Spleen (tissue), 7 donors: ENCODE measurements at regions not wholly inside any gene's neighbourhood (a gene's known extent, or its start where the extent isn't known, plus 50 kb on each side); places are given as distances from the start of the nearest gene placed in this dataset.
"Not testable (repeated sequence)": the region's sequence is repeated elsewhere in the genome, so short reads cannot be mapped to it uniquely, and the experiment has no call there.

Experiments
- POLR2A ChIP-seq, 3 donors: fragments of 450-650 bp; IDR thresholded peaks; one replicate each; pipeline ENCODE4 v1.5.1; 2017; ENCODE audit warnings: antibody characterized with exemption in 3 of 3, mild to moderate bottlenecking in 1 of 3
- TF ChIP-seq, protein P1 (sequence below), 11 experiments: fragments of 200-600 bp in 7 of 11; fragments of 450-650 bp in 4 of 11; sonication (generic) in 4 of 11; IDR thresholded peaks in 8 of 11; conservative IDR thresholded peaks in 3 of 11; 1 replicate in 7 of 11; 2 replicates in 4 of 11; pipeline versions ENCODE4 v1.4.0 to v1.8.0; 2016 to 2021; ENCODE audit warnings: antibody characterized with exemption in 11 of 11, inconsistent platforms in 4 of 11, mild to moderate bottlenecking in 1 of 11
- donor health status: DM: no; HTN: no; CAD: no; lungs with moderate emphysema.
- donor health status: DM: no; HTN: no; CAD: no.
- donor health status: DM: no; HTN: no; CAD: no.

GRCh38 chr4:187695531-187695930 lies 300.0 kb upstream of the ZFP42 start:
- TF ChIP-seq, protein P1, sequence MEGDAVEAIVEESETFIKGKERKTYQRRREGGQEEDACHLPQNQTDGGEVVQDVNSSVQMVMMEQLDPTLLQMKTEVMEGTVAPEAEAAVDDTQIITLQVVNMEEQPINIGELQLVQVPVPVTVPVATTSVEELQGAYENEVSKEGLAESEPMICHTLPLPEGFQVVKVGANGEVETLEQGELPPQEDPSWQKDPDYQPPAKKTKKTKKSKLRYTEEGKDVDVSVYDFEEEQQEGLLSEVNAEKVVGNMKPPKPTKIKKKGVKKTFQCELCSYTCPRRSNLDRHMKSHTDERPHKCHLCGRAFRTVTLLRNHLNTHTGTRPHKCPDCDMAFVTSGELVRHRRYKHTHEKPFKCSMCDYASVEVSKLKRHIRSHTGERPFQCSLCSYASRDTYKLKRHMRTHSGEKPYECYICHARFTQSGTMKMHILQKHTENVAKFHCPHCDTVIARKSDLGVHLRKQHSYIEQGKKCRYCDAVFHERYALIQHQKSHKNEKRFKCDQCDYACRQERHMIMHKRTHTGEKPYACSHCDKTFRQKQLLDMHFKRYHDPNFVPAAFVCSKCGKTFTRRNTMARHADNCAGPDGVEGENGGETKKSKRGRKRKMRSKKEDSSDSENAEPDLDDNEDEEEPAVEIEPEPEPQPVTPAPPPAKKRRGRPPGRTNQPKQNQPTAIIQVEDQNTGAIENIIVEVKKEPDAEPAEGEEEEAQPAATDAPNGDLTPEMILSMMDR (IDR thresholded peaks at IDR 0.05 in 8 of 11, conservative IDR thresholded peaks at IDR 0.05 in 3 of 11), result not testable (repeated sequence)
- TF ChIP-seq POLR2A (IDR thresholded peaks at IDR 0.05), result not testable (repeated sequence)
